ENCODE measurements at regions not wholly inside any gene's neighbourhood (a gene's known extent, or its start where the extent isn't known, plus 50 kb on each side); places are given as distances from the start of the nearest gene placed in this dataset.

GRCh38 chr5:142378737-142379634 lies 54.2 kb upstream of the SPRY4 start:
- DNase-seq (ENCODE audit: low read depth), result no peak

GRCh38 chr5:142375944-142376411 lies 51.2 kb upstream of the SPRY4 start:
- no peak for DNase-seq (ENCODE audit: low read depth)
